AG20443 (cell line): ENCODE measurements at regions not wholly inside any gene's neighbourhood (a gene's known extent, or its start where the extent isn't known, plus 50 kb on each side); places are given as distances from the start of the nearest gene placed in this dataset.

ENCODE experiments used
- DNase-seq: peaks from one replicate; pipeline ENCODE4 v3.0.0; 2012; ENCODE audit warnings: low spot score, mixed read lengths

DNA sequence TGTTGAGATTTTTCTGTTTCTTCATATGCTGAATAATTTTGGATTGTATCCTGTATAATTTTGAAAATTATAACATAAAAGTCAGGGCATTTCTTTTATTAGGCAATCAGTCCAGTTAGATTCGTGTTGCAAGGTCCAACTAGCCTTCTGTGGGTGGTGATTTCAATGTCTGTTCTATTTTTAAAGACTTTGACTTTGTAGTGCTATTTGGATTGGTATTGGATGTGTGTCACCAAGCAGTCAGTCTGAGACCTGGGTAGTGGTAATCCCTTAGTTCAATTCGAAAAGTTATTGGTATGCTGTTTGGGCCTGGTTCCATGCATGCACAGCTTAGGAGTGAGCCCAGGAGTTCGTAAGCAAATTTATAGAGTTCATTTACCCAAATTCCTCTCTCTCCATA lies 82.2 kb downstream of the EPDR1 start:
- DNase-seq = peak; percentile 12

DNA sequence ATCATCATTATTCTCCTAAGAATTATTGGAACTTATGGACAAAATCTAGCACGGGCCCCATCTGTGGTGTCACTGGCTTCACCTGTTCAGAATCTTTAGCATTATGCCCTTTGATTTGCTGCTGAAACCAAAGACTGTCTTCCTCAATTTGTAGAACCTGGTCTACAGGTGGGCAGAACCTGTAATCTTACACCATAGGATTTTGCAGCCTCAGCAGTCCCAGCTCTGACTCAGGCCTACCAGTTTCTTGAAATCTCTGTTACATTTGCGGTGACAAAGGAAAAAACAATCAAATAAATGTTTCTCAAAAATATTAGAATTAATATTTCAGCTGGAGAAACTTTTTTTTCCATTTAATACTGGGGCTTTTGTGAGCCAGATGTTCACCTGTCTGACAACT lies 86.1 kb downstream of the EPDR1 start:
- DNase-seq = no peak

- peak; percentile 12 for DNase-seq
Observed at GRCh38 chr7:38007096-38007495, 86.7 kb downstream of the EPDR1 start.

- DNase-seq = no peak
Observed at GRCh38 chr7:38013246-38013645, 92.8 kb downstream of the EPDR1 start.

DNA sequence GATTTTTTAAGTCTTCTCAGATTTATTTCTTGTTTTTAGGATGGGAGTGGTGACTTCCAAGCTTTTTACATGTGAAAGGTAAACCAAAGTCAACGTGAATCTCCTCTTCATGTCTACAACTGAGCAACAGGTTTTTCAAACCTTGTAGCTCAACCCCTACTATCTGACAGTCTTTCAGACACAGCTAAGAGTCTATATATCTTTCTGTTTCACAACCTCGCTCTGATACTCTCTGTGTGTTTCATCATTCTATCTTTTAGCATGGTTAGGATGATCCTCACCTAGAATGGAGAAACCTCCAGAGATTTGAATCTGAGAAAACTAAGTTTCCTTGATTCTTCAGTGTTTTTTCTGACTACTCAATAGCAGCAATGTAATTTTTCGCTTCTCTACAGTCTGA lies 96.1 kb downstream of the EPDR1 start:
- DNase-seq = no peak

GRCh38 chr7:38017320-38017719 lies 96.9 kb downstream of the EPDR1 start:
- no peak for DNase-seq

GRCh38 chr7:38020121-38020785 lies 99.8 kb downstream of the EPDR1 start:
- DNase-seq = peak; percentile 78

- DNase-seq = no peak
Observed at GRCh38 chr7:38021892-38022291, 101.5 kb downstream of the EPDR1 start.

DNA sequence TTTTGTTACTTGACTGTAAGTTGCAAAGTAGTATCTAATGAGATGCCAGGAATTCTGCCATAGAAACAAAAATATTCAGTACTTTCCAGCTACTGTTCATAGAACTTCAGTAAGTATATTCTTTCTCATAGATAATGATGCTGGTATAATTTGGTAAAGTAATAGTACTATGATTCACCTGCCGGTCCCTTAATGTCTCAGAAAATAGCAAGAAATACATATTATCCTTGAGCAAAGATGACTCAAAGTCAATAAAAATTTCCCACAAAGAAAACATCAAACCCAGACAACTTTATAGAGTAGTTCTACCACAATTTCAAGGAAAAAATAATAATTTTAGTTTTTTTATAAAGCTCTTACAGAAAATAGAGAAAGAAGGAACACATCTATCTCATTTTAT lies 105.4 kb downstream of the EPDR1 start:
- no peak for DNase-seq

- DNase-seq = no peak
Observed at GRCh38 chr7:38027884-38028455, 107.5 kb downstream of the EPDR1 start.

GRCh38 chr7:38034062-38034908 lies 113.8 kb downstream of the EPDR1 start:
- DNase-seq = no peak

GRCh38 chr7:38040831-38041230 lies 120.4 kb downstream of the EPDR1 start:
- DNase-seq = no peak

DNA sequence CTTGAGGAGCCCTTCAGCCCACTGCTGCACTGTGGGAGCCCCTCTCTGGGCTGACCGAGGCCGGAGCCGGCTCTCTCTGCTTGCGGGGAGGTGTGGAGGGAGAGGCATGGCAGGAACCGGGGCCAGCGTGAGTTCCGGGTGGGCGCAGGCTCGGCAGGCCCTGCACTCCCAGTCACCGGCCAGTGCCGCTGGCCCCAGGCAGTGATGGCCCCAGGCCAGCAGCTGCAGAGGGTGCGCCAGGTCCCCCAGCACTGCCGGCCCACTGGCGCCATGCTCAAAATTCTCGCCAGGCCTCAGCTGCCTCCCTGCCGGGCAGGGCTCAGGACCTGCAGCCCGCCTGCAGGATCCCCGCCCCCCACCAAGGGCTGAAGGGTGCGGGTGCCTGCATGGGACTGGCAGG lies 128.4 kb upstream of the STARD3NL start:
- no peak for DNase-seq

DNA sequence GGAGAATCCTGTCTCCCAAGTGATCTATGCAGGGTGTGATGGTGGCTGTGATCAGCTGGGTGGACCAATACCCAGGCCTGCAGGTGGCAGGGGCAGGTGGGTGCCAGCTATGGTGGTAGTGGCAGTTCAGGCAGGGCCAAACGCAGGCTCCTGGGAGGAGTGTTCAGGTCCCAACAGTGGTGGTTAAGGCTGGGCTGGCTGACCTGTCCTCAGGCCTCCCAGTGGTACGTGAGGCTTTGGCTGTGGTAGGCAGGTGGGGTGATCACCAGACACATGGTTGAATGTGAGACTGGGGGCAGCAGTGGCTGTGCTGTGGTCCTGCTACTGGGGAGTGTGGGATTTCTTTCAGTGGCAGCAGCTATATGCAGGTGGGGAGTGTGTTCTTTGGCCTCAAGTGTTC lies 126.7 kb upstream of the STARD3NL start:
- no peak for DNase-seq

DNA sequence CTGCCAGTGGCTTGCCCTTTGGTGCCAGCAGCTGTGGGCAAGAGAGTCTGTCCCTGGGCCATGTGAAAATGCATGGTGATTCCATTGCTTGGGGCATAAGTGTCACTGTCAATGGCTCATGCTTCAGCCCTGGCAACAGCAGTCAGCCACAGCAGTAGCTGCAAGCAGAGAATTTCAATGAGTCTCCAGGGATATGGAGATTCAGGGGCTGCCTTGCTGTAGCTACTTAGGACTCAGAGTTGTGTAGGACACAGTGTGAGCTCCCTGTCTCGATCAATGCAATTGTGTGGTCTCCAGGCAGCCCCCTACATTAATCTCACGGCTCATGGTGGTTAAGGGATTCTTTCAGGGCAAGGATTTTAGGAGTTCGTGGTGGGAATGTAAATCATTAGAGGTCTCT lies 126.3 kb upstream of the STARD3NL start:
- no peak for DNase-seq

DNA sequence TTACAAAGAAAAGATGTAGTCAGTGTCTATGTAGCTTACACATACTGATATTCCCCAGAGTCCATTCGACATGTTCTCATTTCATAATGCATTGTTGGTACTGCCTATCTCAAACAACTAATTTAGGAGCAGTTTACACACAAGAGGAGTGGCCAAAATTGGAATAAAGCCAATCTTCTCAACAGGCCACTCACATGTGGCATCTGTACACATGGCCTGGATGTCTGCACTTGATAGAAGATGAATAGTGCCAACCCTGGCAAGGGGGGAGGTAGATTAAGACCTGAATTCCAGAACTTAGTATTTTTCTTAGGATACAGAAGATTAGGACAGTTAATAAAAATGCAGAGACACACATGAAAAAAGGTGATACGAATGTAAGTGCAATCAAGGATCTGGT lies 125.3 kb upstream of the STARD3NL start:
- no peak for DNase-seq

DNA sequence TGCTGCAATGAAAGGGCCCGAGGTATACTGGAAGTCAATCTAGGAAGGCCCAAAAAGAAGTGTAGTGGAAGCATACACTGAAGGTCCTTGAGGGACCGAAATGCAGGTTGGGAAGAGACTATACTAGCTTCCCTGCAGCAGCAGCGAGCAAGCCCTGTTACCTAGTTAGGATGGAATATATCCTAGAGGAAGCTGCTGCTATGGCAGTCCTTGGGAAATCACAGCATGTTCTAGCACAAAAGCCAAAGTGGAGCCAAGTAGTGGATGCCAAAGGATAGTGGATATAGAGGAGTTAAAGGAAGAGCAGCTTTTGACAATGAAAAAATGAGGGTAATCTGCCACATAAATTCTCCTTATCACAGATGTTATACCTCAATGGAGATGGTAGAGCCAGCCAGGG lies 123.8 kb upstream of the STARD3NL start:
- no peak for DNase-seq

- no peak for DNase-seq
Observed at GRCh38 chr7:38057829-38058228, 120.2 kb upstream of the STARD3NL start.

GRCh38 chr7:38060116-38060515 lies 117.9 kb upstream of the STARD3NL start:
- DNase-seq = no peak

- no peak for DNase-seq
Observed at GRCh38 chr7:38060637-38061036, 117.4 kb upstream of the STARD3NL start.

- no peak for DNase-seq
Observed at GRCh38 chr7:38066391-38066790, 111.7 kb upstream of the STARD3NL start.

- no peak for DNase-seq
Observed at GRCh38 chr7:38068461-38068860, 109.6 kb upstream of the STARD3NL start.

DNA sequence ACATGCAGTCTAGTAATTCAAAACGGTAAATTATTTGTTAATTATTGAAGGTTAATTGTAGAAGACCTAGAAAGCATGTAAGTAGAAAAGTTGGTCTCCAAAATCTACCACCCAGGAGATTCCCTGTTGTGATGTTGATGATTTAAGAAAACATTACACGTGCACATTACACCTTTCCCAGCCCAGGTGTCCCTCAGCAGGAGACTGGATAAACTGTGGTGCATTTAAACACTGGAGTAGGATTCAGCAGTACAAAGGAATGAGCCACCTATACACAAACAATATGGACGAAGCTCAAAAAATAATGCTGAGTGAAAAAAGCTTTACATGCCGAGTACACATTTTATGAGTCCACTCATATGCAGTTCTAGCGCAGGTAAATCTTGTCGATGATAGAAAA lies 109.0 kb upstream of the STARD3NL start:
- DNase-seq = no peak
